SJSA1 (cell line): ENCODE measurements at regions not wholly inside any gene's neighbourhood (a gene's known extent, or its start where the extent isn't known, plus 50 kb on each side); places are given as distances from the start of the nearest gene placed in this dataset.

Source experiments
- DNase-seq, 2 experiments: peaks; one replicate each; pipeline ENCODE4 v3.0.0-alpha.2; 2015 to 2020; ENCODE audit warnings: low spot score in 2 of 2, low read depth in 1 of 2
- H3K27ac ChIP-seq: fragments of 250-450 bp; sonication (Bioruptor Pico); 2 replicates; pipeline ENCODE4 v1.5.1; 2020; ENCODE audit warnings: mild to moderate bottlenecking, moderate library complexity
- H3K27me3 ChIP-seq: fragments of 250-450 bp; sonication (Bioruptor Pico); replicated peaks from 2 replicates; pipeline ENCODE4 v1.5.1; 2020; ENCODE audit warnings: mild to moderate bottlenecking, moderate library complexity
- H3K36me3 ChIP-seq: fragments of 250-450 bp; sonication (Bioruptor Pico); 2 replicates; pipeline ENCODE4 v1.5.1; 2020; ENCODE audit warnings: mild to moderate bottlenecking
- H3K4me1 ChIP-seq: fragments of 250-450 bp; sonication (Bioruptor Pico); replicated peaks from 2 replicates; pipeline ENCODE4 v1.6.1; 2021; ENCODE audit warnings: mild to moderate bottlenecking
- H3K4me3 ChIP-seq: fragments of 250-450 bp; sonication (Bioruptor Pico); 2 replicates; pipeline ENCODE4 v1.5.1; 2020; ENCODE audit warnings: mild to moderate bottlenecking
- H3K9me3 ChIP-seq: fragments of 250-450 bp; sonication (Bioruptor Pico); replicated peaks from 2 replicates; pipeline ENCODE4 v1.5.1; 2020; ENCODE audit warnings: mild to moderate bottlenecking

DNA sequence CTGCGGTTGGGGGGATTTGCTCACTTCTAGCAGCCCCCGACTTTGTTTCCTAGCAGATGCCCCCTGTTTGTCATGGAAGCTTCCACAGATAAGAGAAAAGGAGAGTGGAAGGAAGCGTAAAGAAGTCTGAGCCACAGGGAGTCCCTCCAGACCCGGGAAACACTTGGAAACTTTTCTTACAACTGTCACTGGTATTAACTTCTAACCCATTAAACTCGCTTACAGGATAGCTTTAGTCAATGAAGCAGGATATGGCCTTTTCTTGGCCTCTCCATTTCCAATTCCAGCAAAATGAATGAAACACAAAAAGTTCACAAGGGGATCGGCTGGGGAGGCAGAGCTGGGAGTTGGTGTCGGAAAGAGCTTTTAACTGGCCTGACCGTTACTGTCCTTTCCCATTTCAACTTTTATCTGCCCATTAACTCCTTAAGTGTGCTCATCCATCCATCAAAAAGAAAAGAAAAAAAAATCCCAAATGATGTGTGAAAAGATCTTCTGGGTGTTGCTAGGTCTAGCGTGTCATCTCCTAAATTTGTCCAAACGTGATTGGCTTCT lies 231.9 kb upstream of the ARGLU1 start:
- Histone ChIP-seq H3K36me3 (no peaks in the 10 kb centered on the region), H3K4me3 (no peak overlapping the region), H3K4me1 (no peaks in the 10 kb centered on the region), H3K27me3 (no peaks in the 10 kb centered on the region), H3K9me3 (no peaks in the 10 kb centered on the region; the same call in 1 of the 2 replicates), H3K27ac (no peak overlapping the region)
- no peak for DNase-seq

DNA sequence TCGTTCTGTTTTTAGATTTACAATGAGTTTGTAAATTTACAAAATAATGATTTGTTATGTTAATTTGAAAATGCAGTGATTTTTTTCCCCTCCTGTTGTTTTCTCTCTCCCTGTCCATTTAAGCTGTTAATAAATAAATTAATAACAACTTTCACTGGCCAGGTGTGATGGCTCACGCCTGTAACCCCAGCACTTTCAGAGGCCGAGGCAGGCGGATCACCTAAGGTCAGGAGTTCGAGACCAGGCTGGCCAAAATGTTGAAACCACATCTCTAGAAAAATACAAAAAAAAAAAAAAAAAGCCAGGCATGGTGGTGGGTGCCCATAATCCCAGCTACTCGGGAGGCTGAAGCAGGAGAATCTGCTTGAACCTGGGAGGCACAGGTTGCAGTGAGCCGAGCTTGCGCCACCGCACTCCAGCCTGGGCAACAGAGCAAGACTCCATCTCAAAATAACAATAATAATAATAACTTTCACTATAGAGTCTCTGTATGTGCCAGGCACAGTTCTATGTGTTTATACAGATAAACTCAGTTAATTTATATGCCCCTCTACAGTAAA lies 229.2 kb upstream of the ARGLU1 start:
- Histone ChIP-seq H3K36me3 (no peaks in the 10 kb centered on the region), H3K9me3 (no peaks in the 10 kb centered on the region; the same call in 1 of the 2 replicates), H3K27ac (no peak overlapping the region), H3K4me3 (no peak overlapping the region), H3K27me3 (no peaks in the 10 kb centered on the region), H3K4me1 (no peaks in the 10 kb centered on the region)
- no peak for DNase-seq

DNA sequence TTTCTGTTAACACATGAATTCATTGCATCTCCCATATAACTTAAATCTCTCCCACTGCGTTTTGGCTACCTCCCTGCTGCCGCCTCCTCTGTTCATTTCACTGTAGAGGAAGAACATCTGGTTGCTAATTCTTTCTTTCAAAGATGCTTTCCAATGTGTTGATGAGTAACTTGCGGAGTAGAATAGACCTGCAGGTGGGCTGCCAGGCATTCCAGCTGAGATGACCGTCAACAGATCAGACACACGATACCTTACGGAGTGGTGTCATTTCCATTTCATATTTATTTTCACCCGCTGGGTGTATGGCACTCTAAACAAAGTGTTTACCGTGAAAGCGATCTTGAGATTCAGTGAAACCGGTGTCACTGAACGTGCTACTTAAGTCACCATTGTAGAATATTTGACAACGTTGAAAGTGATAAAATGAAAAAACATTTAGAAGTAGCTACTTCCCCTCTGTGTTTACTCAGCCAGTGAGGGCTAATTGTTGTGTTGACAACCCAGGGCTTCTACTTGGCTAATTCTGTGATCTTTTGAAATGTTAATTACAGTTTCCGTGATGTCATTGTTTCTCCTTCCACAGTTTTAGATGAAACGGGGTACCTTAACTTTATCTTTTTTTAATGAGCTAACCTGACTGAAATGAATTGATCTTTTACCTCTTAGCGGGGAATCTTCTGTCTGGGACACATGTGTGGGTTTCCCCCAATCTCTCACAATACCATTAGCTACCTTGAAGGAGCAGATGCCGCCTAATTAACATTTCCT lies 228.5 kb upstream of the ARGLU1 start:
- Histone ChIP-seq H3K9me3 (no peaks in the 10 kb centered on the region; the same call in 1 of the 2 replicates), H3K27ac (no peak overlapping the region), H3K4me3 (no peak overlapping the region), H3K36me3 (no peaks in the 10 kb centered on the region), H3K27me3 (no peaks in the 10 kb centered on the region), H3K4me1 (no peaks in the 10 kb centered on the region)
- no peak for DNase-seq

DNA sequence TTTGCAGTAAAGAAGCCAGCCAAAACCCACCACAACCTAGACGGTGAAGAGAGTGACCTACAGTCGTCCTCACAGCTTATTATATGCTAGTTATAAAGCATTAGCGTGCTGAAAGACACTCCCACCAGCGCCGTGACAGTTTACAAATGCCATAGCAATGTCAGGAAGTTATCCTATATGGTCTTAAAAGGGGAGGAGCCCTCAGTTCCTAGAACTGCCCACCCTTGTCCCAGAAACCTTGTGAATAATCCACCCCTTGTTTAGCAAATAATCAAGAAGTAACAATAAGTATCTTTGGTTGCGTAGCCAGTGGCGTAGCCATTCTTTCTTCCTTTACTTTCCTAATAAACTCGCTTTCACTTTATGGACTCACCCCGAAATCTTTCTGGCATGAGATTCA lies 227.9 kb upstream of the ARGLU1 start:
- Histone ChIP-seq H3K4me3 (no peak overlapping the region), H3K4me1 (no peaks in the 10 kb centered on the region), H3K36me3 (no peaks in the 10 kb centered on the region), H3K27ac (no peak overlapping the region), H3K27me3 (no peaks in the 10 kb centered on the region), H3K9me3 (no peaks in the 10 kb centered on the region; the same call in 1 of the 2 replicates)
- no peak for DNase-seq

DNA sequence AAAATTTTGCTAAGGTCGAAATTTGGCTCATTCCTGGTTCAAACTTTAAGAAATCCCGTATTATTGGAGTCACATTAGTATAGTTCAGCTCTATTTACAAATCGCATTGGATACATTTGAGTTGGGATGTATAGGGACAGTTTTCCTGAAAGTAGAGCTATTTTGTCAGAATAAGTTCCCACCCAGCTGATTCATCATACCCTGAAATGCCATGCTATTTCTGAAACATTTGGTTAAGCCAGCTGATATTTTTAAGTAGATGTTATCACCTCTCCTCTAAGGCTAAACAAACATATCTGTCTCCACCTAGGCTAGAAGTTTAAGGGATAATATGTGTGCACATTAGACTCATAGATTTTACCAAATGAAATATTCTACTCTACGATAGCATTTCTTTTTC lies 226.2 kb upstream of the ARGLU1 start:
- Histone ChIP-seq H3K27me3 (no peaks in the 10 kb centered on the region), H3K36me3 (no peaks in the 10 kb centered on the region), H3K4me3 (no peak overlapping the region), H3K27ac (no peak overlapping the region), H3K4me1 (no peaks in the 10 kb centered on the region), H3K9me3 (peaks cover 5% of the 10 kb centered on the region; the same call in 1 of the 2 replicates)
- no peak for DNase-seq

DNA sequence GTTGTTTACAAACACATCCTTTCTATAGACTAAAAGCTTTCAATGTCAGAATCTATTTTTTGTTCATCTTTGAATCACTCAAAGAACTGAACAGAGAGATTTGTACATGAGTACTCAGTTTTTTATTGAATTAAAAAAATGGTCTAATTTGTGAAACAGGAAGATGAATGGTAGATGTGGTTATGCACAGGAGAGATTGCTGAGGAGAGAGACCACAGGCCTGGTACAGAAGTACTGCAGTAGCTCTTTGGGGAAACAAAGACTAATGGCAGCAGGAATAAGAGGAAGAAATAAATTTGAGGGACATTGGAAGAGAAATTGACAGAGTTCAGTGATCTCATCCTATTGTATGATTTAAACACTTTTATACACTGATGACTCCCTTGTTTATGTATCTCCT lies 222.0 kb upstream of the ARGLU1 start:
- Histone ChIP-seq H3K36me3 (no peaks in the 10 kb centered on the region), H3K27me3 (no peaks in the 10 kb centered on the region), H3K4me1 (no peaks in the 10 kb centered on the region), H3K4me3 (no peak overlapping the region), H3K27ac (no peak overlapping the region), H3K9me3 (peaks cover 5% of the 10 kb centered on the region; the same call in 1 of the 2 replicates)
- DNase-seq: no peak

DNA sequence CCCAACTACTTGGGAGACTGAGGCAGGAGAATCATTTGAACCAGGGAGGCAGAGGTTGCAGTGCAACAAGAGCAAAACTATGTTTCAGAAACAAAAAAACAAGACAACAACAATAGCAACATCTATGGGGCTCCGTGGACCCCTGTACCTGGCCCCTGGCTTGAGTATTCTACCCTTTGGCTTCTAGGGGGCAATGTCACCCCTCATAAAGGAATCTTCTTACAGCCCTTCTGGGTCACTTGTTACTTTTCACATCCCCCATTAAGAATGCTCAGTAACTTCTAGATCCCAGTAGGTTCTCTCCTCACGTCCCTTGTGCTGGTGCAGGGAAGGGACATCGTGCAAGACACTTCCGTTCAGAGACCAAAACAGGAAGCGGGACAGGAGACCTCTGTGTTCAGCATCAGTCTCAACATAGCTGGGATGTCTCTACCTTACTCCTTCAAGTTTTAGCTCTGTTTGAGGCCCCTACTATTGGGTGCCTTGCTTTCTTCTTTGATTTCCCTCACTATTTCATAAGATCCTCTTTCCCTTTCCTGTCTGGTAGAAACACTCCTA lies 218.1 kb upstream of the ARGLU1 start:
- Histone ChIP-seq H3K4me3 (no peak overlapping the region), H3K9me3 (peaks cover 5% of the 10 kb centered on the region; the same call in 1 of the 2 replicates), H3K36me3 (no peaks in the 10 kb centered on the region), H3K27ac (no peak overlapping the region), H3K4me1 (no peaks in the 10 kb centered on the region), H3K27me3 (no peaks in the 10 kb centered on the region)
- no peak for DNase-seq

DNA sequence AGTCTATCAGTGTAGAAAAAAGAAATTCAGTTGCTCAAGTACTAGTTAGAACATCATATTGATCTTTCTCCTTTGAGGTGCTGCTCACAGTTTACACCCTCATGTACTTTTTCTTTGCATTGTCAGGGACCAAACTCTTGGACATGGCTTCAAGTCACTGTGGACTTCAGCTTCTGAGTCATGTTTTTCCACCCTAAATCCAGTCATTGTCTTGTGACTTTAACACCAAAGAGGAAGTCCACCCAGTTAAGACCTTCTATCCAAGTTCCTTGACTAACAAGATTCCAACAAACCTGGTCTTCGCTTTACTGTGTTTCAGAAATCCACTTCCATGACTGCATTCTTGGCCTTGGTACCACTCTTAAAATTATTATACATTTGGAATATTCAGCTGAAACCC lies 206.7 kb upstream of the ARGLU1 start:
- Histone ChIP-seq H3K27me3 (0 out of 2 replicates have a peak, but pooled peaks cover 3% of the 10 kb centered on the region), H3K4me3 (no peak overlapping the region), H3K27ac (no peak overlapping the region), H3K9me3 (peaks cover 3% of the 10 kb centered on the region; the same call in 1 of the 2 replicates), H3K36me3 (no peaks in the 10 kb centered on the region), H3K4me1 (no peaks in the 10 kb centered on the region)
- DNase-seq: no peak

DNA sequence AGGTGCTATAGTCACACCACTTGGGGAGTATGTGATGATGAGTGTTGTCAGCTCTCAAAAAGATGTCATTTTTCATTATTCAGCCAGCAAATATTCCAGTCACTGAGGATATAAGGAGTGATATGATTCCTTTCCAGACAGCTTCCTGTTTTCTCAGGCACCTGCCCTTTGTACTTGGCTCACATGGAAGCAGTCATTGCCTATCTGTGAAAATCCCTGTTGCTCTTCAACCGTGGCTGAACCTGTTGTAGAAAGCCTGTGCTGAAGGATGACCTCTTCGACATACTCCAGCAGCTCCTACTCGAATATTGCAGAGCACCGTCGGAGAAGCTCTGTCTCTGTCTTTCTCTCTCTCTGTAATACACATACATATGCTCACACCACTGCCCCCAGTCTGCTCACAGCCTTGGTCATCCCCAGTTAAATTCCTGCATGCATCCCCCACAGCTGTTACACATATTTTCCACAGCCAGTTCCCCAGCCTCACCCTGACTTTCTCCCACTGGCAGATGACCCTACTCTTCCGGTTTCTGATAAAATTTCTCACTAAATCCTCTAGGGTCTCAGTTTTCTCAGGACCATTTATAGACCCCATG lies 204.2 kb upstream of the ARGLU1 start:
- Histone ChIP-seq H3K4me3 (no peak overlapping the region), H3K36me3 (no peaks in the 10 kb centered on the region), H3K4me1 (no peaks in the 10 kb centered on the region), H3K9me3 (peaks cover 10% of the 10 kb centered on the region; the same call in 1 of the 2 replicates), H3K27ac (no peak overlapping the region), H3K27me3 (no peaks in the 10 kb centered on the region)
- DNase-seq: no peak

DNA sequence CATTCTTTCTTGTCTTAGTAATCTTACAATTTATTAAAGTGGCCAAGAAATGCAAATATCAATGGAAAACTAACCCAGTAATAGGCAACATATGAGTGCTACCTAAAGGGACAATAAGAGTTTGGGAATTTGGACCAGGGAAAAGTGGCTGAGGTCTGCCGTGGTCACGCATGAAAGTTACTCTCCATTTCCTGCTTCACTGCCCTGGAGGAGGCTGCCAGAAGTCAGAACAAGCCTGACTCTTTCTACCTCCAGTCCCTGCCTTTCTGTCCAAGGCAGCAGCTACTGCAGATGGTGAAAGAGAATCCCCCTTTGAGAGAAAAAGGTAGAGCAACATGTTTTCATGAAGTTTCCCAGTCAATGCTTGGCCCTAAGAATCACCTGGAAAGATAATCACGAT lies 201.1 kb upstream of the ARGLU1 start:
- Histone ChIP-seq H3K9me3 (peaks cover 7% of the 10 kb centered on the region; the same call in 1 of the 2 replicates), H3K27ac (no peak overlapping the region), H3K4me3 (no peak overlapping the region), H3K36me3 (no peaks in the 10 kb centered on the region), H3K4me1 (no peaks in the 10 kb centered on the region), H3K27me3 (no peaks in the 10 kb centered on the region)
- DNase-seq: no peak

DNA sequence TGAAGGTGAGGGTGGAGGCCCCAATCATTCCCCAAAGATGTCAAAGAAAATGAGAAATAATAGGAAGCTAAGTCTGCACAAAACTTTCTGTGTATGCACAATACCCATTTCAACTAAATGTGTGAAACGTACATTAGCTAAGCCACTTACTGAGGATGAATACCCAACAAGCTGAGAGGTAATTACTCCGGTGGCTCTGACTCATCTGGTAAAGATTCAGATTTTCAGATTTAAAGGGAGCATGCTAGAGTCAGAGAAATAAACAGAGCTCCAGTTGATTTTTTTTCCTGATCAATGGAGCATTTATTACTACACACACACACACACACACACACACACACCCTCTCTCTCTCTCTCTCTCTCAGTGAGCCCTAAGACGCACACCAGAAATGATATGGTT lies 194.8 kb upstream of the ARGLU1 start:
- Histone ChIP-seq H3K27me3 (no peaks in the 10 kb centered on the region), H3K4me3 (no peak overlapping the region), H3K27ac (no peak overlapping the region), H3K9me3 (peaks cover 2% of the 10 kb centered on the region; the same call in 1 of the 2 replicates), H3K36me3 (no peaks in the 10 kb centered on the region), H3K4me1 (no peaks in the 10 kb centered on the region)
- no peak for DNase-seq

DNA sequence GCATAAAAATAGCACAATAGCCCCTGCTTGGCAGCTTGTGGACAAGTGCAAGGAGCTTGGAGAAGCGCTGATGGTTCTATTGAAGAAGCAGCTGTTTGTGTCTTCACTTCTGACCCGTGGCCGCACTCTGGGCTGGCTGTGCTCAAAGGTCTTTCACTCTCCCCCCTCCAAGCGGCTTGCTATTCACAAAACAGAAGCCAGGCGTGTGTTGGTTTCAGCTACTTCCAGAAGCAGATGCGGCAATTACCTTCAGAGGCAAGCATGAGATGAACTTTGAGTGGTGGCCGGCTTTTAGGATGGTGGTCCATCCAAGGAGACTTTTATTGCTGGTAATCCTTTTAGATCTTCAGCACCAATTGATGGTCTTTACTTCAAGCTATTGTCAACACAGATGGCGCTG lies 188.5 kb upstream of the ARGLU1 start:
- Histone ChIP-seq H3K9me3 (no peaks in the 10 kb centered on the region), H3K27ac (no peak overlapping the region), H3K27me3 (no peaks in the 10 kb centered on the region; the same call in 1 of the 2 replicates), H3K4me1 (no peaks in the 10 kb centered on the region), H3K36me3 (no peaks in the 10 kb centered on the region), H3K4me3 (no peak overlapping the region)
- no peak for DNase-seq

DNA sequence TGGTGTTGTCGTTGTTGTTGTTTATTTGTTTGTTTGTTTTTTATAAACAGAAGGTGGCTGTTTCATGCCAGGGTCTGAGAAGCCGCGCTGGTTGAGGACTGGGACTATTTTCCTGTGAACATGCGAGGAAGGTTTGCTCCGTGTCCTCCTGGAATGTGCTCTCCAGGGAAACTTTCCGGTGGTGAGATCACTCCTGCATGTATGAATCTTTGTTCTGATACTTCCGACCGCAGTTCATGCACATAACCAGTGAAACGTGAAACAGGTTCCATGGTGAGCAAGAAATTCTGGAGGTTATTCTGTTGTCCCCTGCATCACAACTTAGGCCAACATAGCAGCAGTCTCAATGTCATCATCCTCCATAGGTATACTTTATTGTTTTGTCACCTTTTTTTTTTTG lies 187.6 kb upstream of the ARGLU1 start:
- H3K4me3 ChIP-seq: no peak overlapping the region
- H3K36me3 ChIP-seq: no peaks in the 10 kb centered on the region
- no peaks in the 10 kb centered on the region for H3K4me1 ChIP-seq
- H3K27ac ChIP-seq: no peak overlapping the region
- H3K27me3 ChIP-seq: no peaks in the 10 kb centered on the region; the same call in 1 of the 2 replicates
- no peak for DNase-seq
- H3K9me3 ChIP-seq: no peaks in the 10 kb centered on the region

DNA sequence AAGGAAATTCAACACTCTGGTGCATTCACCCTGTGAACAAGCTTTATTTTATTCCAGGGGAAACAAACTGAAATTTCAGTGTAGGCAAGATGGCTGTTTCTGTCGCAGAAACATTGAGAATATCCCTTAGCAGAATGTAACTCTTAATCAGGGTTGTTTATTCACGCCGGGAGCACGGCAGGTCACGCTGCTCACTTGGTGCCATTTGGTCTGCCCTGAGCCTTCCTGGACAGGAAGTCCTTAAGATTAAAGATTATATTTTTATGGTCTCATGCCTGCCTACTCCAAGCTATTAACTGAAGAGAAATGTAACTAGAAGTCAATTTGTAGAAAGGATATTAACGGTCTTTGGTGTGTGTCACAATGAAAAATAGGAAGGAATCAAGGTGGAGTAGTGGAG lies 185.3 kb upstream of the ARGLU1 start:
- Histone ChIP-seq H3K4me3 (no peak overlapping the region), H3K36me3 (no peaks in the 10 kb centered on the region), H3K4me1 (no peaks in the 10 kb centered on the region), H3K27me3 (no peaks in the 10 kb centered on the region; the same call in 1 of the 2 replicates), H3K27ac (no peak overlapping the region), H3K9me3 (no peaks in the 10 kb centered on the region)
- no peak for DNase-seq
